ENCODE measurements at regions not wholly inside any gene's neighbourhood (a gene's known extent, or its start where the extent isn't known, plus 50 kb on each side); places are given as distances from the start of the nearest gene placed in this dataset.

- ATAC-seq (no peak), DNase-seq (no peak)
- intact Hi-C loops (cut with micrococcal nuclease), result no loop called here
- H3K27ac Mint-ChIP-seq, result no peak overlapping the region
- Histone ChIP-seq H3K36me3 (ENCODE audit: control insufficient read depth in 2 of 3, insufficient read depth in 3 of 3, low read length in 3 of 3) (no peaks in the 10 kb centered on the region), H3K9me3 (ENCODE audit: control insufficient read depth in 2 of 3, low read length in 3 of 3) (no peaks in the 10 kb centered on the region), H3K4me1 (ENCODE audit: control insufficient read depth in 2 of 2, insufficient read depth in 2 of 2, low read length in 2 of 2) (no peaks in the 10 kb centered on the region), H3K27me3 (ENCODE audit: control insufficient read depth in 2 of 2, insufficient read depth in 2 of 2, low read length in 2 of 2) (no peaks in the 10 kb centered on the region), H3K4me3 (ENCODE audit: low read length) (no peak overlapping the region), H3K27ac (ENCODE audit: low read depth, low read length) (no peak overlapping the region)
- peaks cover 0 to 8% (median 0%) of the 10 kb centered on the region in 7 donors for H3K4me1 Mint-ChIP-seq
- H3K4me3 Mint-ChIP-seq, result no peak overlapping the region
- ChIA-PET CTCF (no interaction called here), POLR2A (no interaction called here)
- H3K36me3 Mint-ChIP-seq, result no peaks in the 10 kb centered on the region
- peaks cover 0 to 15% (median 6%) of the 10 kb centered on the region in 5 donors for H3K27me3 Mint-ChIP-seq
- H3K9me3 Mint-ChIP-seq, result no peaks in the 10 kb centered on the region
These were observed 381.0 kb downstream of the ENC1 start for GRCh38 chr5:74259572-74259971.

- Histone ChIP-seq H3K36me3 (ENCODE audit: control insufficient read depth in 2 of 3, insufficient read depth in 3 of 3, low read length in 3 of 3) (no peaks in the 10 kb centered on the region), H3K4me1 (ENCODE audit: control insufficient read depth in 2 of 2, insufficient read depth in 2 of 2, low read length in 2 of 2) (no peaks in the 10 kb centered on the region), H3K4me3 (ENCODE audit: low read length) (no peak overlapping the region), H3K27me3 (ENCODE audit: control insufficient read depth in 2 of 2, insufficient read depth in 2 of 2, low read length in 2 of 2) (no peaks in the 10 kb centered on the region), H3K9me3 (ENCODE audit: control insufficient read depth in 2 of 3, low read length in 3 of 3) (no peaks in the 10 kb centered on the region), H3K27ac (ENCODE audit: low read depth, low read length) (no peak overlapping the region)
- ChIA-PET POLR2A (no interaction called here), CTCF (no interaction called here)
- Mint-ChIP-seq H3K27ac (no peak overlapping the region), H3K9me3 (no peaks in the 10 kb centered on the region), H3K27me3 (peaks cover 4 to 20% (median 13%) of the 10 kb centered on the region in 5 donors), H3K4me1 (peaks cover 0 to 8% (median 0%) of the 10 kb centered on the region in 7 donors), H3K36me3 (no peaks in the 10 kb centered on the region), H3K4me3 (no peak overlapping the region)
- no peak for ATAC-seq
- no peak for DNase-seq
- intact Hi-C loops (cut with micrococcal nuclease), result no loop called here
These were observed 382.2 kb downstream of the ENC1 start for GRCh38 chr5:74258314-74258665.

GRCh38 chr5:74257645-74258313, 382.7 kb downstream of the ENC1 start:
- Mint-ChIP-seq H3K36me3 (no peaks in the 10 kb centered on the region), H3K9me3 (no peaks in the 10 kb centered on the region), H3K4me3 (no peak overlapping the region), H3K27ac (no peak overlapping the region), H3K27me3 (peaks cover 4 to 20% (median 15%) of the 10 kb centered on the region in 5 donors), H3K4me1 (peaks cover 0 to 8% (median 0%) of the 10 kb centered on the region in 7 donors)
- intact Hi-C loops (cut with micrococcal nuclease), result no loop called here
- no peaks in the 10 kb centered on the region for H3K27me3 ChIP-seq (ENCODE audit: control insufficient read depth in 2 of 2, insufficient read depth in 2 of 2, low read length in 2 of 2)
- no peaks in the 10 kb centered on the region for H3K36me3 ChIP-seq (ENCODE audit: control insufficient read depth in 2 of 3, insufficient read depth in 3 of 3, low read length in 3 of 3)
- H3K4me1 ChIP-seq (ENCODE audit: control insufficient read depth in 2 of 2, insufficient read depth in 2 of 2, low read length in 2 of 2), result no peaks in the 10 kb centered on the region
- DNase-seq (no peak), ATAC-seq (peak; percentile 42)
- H3K9me3 ChIP-seq (ENCODE audit: control insufficient read depth in 2 of 3, low read length in 3 of 3), result no peaks in the 10 kb centered on the region
- ChIA-PET POLR2A (no interaction called here), CTCF (no interaction called here)
- H3K4me3 ChIP-seq (ENCODE audit: low read length), result no peak overlapping the region
- no peak overlapping the region for H3K27ac ChIP-seq (ENCODE audit: low read depth, low read length)

GRCh38 chr5:74257060-74257527, 383.4 kb downstream of the ENC1 start:
- no peak overlapping the region for H3K27ac ChIP-seq (ENCODE audit: low read depth, low read length)
- ATAC-seq (no peak), DNase-seq (no peak)
- peaks cover 4 to 23% (median 19%) of the 10 kb centered on the region in 5 donors for H3K27me3 Mint-ChIP-seq
- CTCF ChIA-PET, result no interaction called here
- no peak overlapping the region for H3K4me3 ChIP-seq (ENCODE audit: low read length)
- H3K36me3 ChIP-seq (ENCODE audit: control insufficient read depth in 2 of 3, insufficient read depth in 3 of 3, low read length in 3 of 3), result no peaks in the 10 kb centered on the region
- no peaks in the 10 kb centered on the region for H3K36me3 Mint-ChIP-seq
- H3K27ac Mint-ChIP-seq, result no peak overlapping the region
- H3K4me3 Mint-ChIP-seq, result no peak overlapping the region
- H3K4me1 ChIP-seq (ENCODE audit: control insufficient read depth in 2 of 2, insufficient read depth in 2 of 2, low read length in 2 of 2), result no peaks in the 10 kb centered on the region
- H3K9me3 Mint-ChIP-seq, result peaks cover 0 to 2% (median 0%) of the 10 kb centered on the region in 11 donors
- H3K27me3 ChIP-seq (ENCODE audit: control insufficient read depth in 2 of 2, insufficient read depth in 2 of 2, low read length in 2 of 2), result no peaks in the 10 kb centered on the region
- H3K9me3 ChIP-seq (ENCODE audit: control insufficient read depth in 2 of 3, low read length in 3 of 3), result no peaks in the 10 kb centered on the region
- peaks cover 0 to 8% (median 0%) of the 10 kb centered on the region in 7 donors for H3K4me1 Mint-ChIP-seq
- POLR2A ChIA-PET, result no interaction called here
- intact Hi-C loops (cut with micrococcal nuclease), result no loop called here

- peaks cover 0 to 6% (median 0%) of the 10 kb centered on the region in 7 donors for H3K4me1 Mint-ChIP-seq
- intact Hi-C loops (cut with micrococcal nuclease), result no loop called here
- no peak overlapping the region for H3K27ac ChIP-seq (ENCODE audit: low read depth, low read length)
- H3K27me3 Mint-ChIP-seq, result peaks cover 5 to 30% (median 19%) of the 10 kb centered on the region in 5 donors
- H3K4me3 Mint-ChIP-seq, result no peak overlapping the region
- H3K9me3 ChIP-seq (ENCODE audit: control insufficient read depth in 2 of 3, low read length in 3 of 3), result no peaks in the 10 kb centered on the region
- no peak for DNase-seq
- no peak overlapping the region for H3K4me3 ChIP-seq (ENCODE audit: low read length)
- H3K36me3 ChIP-seq (ENCODE audit: control insufficient read depth in 2 of 3, insufficient read depth in 3 of 3, low read length in 3 of 3), result no peaks in the 10 kb centered on the region
- ChIA-PET POLR2A (no interaction called here), CTCF (no interaction called here)
- no peak overlapping the region for H3K27ac Mint-ChIP-seq
- ATAC-seq, result no peak
- no peaks in the 10 kb centered on the region for H3K36me3 Mint-ChIP-seq
- H3K9me3 Mint-ChIP-seq, result peaks cover 0 to 2% (median 0%) of the 10 kb centered on the region in 11 donors
- no peaks in the 10 kb centered on the region for H3K4me1 ChIP-seq (ENCODE audit: control insufficient read depth in 2 of 2, insufficient read depth in 2 of 2, low read length in 2 of 2)
- H3K27me3 ChIP-seq (ENCODE audit: control insufficient read depth in 2 of 2, insufficient read depth in 2 of 2, low read length in 2 of 2), result no peaks in the 10 kb centered on the region
These were observed 384.7 kb downstream of the ENC1 start for GRCh38 chr5:74255692-74256392.

- Histone ChIP-seq H3K9me3 (ENCODE audit: control insufficient read depth in 2 of 3, low read length in 3 of 3) (no peaks in the 10 kb centered on the region), H3K36me3 (ENCODE audit: control insufficient read depth in 2 of 3, insufficient read depth in 3 of 3, low read length in 3 of 3) (no peaks in the 10 kb centered on the region), H3K4me1 (ENCODE audit: control insufficient read depth in 2 of 2, insufficient read depth in 2 of 2, low read length in 2 of 2) (no peaks in the 10 kb centered on the region), H3K4me3 (ENCODE audit: low read length) (no peak overlapping the region), H3K27me3 (ENCODE audit: control insufficient read depth in 2 of 2, insufficient read depth in 2 of 2, low read length in 2 of 2) (no peaks in the 10 kb centered on the region), H3K27ac (ENCODE audit: low read depth, low read length) (no peak overlapping the region)
- ATAC-seq (no peak), DNase-seq (no peak)
- Mint-ChIP-seq H3K9me3 (peaks cover 0 to 2% (median 0%) of the 10 kb centered on the region in 11 donors), H3K36me3 (no peaks in the 10 kb centered on the region), H3K4me3 (no peak overlapping the region), H3K4me1 (peaks cover 0 to 3% (median 0%) of the 10 kb centered on the region in 7 donors), H3K27me3 (peaks cover 5 to 30% (median 16%) of the 10 kb centered on the region in 5 donors), H3K27ac (no peak overlapping the region)
- POLR2A ChIA-PET, result no interaction called here
- CTCF ChIA-PET, result no interaction called here
- intact Hi-C loops (cut with micrococcal nuclease), result no loop called here
These were observed 386.3 kb downstream of the ENC1 start for GRCh38 chr5:74254257-74254656.

- no peak overlapping the region for H3K27ac Mint-ChIP-seq
- POLR2A ChIA-PET, result no interaction called here
- CTCF ChIA-PET, result no interaction called here
These were observed 388.5 kb downstream of the ENC1 start for GRCh38 chr5:74252044-74252443.

More at GRCh38 chr5:74252044-74252443, 388.5 kb downstream of the ENC1 start:
- H3K4me3 ChIP-seq (ENCODE audit: low read length), result no peak overlapping the region
- Mint-ChIP-seq H3K9me3 (peaks cover 0 to 2% (median 0%) of the 10 kb centered on the region in 11 donors), H3K4me3 (no peak overlapping the region), H3K4me1 (peaks cover 0 to 3% (median 0%) of the 10 kb centered on the region in 7 donors), H3K36me3 (no peaks in the 10 kb centered on the region), H3K27me3 (peaks cover 10 to 43% (median 18%) of the 10 kb centered on the region in 5 donors)
- no peaks in the 10 kb centered on the region for H3K4me1 ChIP-seq (ENCODE audit: control insufficient read depth in 2 of 2, insufficient read depth in 2 of 2, low read length in 2 of 2)
- no peaks in the 10 kb centered on the region for H3K27me3 ChIP-seq (ENCODE audit: control insufficient read depth in 2 of 2, insufficient read depth in 2 of 2, low read length in 2 of 2)
- H3K27ac ChIP-seq (ENCODE audit: low read depth, low read length), result no peak overlapping the region
- no peak for ATAC-seq
- no peaks in the 10 kb centered on the region for H3K36me3 ChIP-seq (ENCODE audit: control insufficient read depth in 2 of 3, insufficient read depth in 3 of 3, low read length in 3 of 3)
- intact Hi-C loops (cut with micrococcal nuclease), result no loop called here
- no peak for DNase-seq
- no peaks in the 10 kb centered on the region for H3K9me3 ChIP-seq (ENCODE audit: control insufficient read depth in 2 of 3, low read length in 3 of 3)
